Left renal pelvis (tissue), 4 donors: ENCODE measurements at regions not wholly inside any gene's neighbourhood (a gene's known extent, or its start where the extent isn't known, plus 50 kb on each side); places are given as distances from the start of the nearest gene placed in this dataset.
A peak's percentile ranks its signal among the peaks of the same experiment; 100 is the strongest.
"Not testable (repeated sequence)": the region's sequence is repeated elsewhere in the genome, so short reads cannot be mapped to it uniquely, and the experiment has no call there.

ENCODE experiments used
- DNase-seq, 4 donors: peaks; one replicate each; pipeline ENCODE4 v3.0.0-alpha.2; 2013; ENCODE audit warnings: low read depth in 4 of 4, low spot score in 3 of 4

DNA sequence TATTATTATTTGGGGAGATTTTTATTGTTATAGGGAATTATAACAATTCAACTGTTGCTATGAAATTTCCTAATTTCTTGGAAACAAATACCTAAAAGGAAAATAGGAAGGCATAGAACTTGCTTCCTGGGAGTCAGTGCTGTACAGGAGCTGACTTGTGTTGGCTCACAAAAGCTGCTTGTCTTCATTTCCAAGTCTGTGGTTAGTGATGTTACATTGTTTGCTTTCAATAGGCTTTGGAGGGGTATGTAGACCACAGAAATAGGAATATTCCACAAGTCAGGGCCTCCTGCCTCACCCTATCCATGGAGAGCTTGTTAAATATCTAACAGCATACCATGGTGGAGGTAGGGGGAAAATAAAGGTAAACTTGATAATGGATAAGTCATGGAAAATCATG, 688.9 kb upstream of the FAM98A start:
- no peak for DNase-seq

DNA sequence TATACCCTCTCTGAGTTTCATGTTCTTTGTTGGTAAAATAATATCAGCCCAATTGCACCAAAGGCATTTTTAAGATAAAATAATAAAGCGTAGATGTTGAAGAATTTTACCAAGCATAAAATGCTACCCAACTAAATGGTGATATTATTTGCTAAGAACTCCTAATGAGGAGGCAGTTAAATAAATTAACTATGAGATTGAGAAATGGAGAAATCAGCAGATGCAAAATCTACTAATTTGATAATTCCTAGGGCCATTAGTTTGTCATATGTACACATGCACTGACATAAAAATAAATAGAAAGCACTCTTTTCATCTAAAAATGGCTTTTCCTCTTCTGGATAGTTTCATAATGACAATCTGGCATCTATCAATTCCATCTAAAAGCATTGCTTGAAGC, 681.5 kb upstream of the FAM98A start:
- DNase-seq, result no peak

GRCh38 chr2:34266908-34267697, 668.0 kb upstream of the FAM98A start:
- DNase-seq, result no peak

GRCh38 chr2:34261701-34262100, 662.6 kb upstream of the FAM98A start:
- no peak for DNase-seq

DNA sequence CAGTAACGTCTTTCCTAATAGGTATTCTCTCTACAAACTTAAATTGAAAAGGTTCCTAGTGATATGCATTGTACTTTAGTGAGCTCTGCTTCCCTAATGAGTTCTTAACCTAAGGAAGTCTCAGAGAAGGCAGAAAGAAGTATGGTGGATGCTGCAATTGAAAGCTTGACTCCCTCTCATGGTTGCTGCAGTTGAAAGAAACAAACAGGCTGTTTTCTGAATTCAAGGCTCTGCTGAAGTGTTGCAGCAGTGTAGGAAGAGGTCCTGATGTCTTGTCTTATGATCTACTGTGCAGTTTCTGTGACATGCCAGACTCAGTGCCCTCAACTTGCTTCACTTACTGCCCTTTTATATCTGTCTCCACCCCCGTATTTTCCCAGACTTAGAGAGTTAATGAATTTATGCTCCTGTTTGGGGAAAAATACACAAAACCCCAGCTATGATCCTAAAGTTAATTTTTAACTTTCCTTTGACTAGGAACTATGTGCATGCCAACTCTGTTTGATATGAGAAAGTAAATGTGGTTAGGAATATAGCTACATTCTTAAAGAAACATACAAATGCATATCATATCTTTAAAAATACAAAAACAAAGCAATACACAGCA, 655.3 kb upstream of the FAM98A start:
- DNase-seq, result peak in 1 of 4 donors; percentile 8

DNA sequence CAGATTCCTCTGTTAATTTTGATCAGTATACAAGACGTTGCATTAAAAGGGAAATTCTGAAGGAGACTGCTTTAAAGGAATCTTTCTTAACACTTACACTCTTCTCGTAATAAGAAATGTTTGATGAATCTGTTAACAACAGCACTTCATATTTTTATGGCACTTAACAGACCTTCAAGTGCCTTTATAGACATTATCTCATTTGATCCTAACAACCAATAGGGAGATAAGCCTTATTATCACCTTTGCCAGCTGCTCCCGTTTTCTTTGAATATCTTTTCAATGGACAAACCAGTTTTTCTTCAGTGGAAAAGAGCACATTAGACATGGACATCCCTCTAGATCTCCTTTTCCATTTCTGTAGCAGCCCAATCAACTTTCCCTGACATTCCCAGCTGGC, 653.0 kb upstream of the FAM98A start:
- no peak for DNase-seq

- DNase-seq, result no peak
Measured at GRCh38 chr2:34251578-34251977, 652.5 kb upstream of the FAM98A start.

- no peak for DNase-seq
Measured at GRCh38 chr2:34244195-34244594, 645.1 kb upstream of the FAM98A start.

DNA sequence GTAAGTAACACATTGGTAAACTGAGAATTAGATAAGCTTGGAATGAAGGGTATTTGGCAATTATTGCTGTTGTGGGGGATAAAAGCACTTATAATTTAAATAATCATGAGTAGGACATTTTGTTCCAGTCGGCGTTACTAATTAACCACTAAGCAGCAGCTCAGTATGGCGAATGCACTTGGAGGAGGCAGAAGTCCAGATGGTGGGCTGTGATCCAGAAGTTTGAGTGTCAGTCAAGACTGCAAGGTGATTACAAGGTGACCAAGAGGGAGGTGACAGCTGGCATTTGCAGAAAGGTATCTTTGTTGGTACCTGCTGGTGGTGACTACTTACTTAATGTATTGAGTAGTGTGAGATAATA, 643.6 kb upstream of the FAM98A start:
- DNase-seq, result peak in 2 of 4 donors; percentile 30 to 43

DNA sequence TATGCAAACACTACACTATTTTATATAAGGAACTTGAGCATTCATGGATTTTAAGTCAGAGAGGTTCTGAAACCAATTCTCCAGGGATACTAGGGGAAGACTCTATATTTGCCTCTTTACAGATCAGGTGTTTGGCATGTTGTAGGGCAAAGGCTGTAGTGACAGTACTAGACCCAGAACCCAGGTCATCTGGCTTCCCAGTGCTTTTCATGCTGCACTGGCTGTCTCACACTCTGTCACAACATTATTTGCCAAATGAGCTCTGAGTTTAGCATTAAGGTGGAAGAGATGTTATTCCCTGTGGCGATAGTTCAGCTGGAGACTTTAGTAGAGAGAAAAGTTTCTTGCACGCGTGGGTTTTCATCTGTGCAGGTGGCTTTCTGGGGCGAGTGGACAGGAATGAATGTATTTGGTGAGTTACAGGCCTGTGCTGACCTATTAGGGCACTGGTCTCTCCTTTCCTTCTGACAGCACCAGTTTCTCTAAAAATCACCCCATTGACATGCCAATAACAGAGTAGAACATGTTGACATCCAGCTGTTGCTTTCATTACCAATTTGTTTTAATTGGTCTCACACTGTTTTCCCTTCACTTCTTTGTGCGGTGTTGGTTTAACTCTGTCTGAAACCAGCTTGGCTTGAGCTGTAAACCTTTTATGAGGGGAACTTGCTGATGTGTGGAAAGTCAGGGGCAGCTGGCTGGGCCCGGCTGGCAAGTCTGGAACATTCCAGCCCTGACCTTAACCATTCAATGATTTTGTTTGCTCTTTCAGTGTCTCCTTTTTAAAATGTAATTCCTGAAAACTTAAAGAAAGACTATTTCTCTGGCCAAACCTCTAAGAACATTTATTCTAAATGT, 643.0 kb upstream of the FAM98A start:
- peak; percentile 27 to 53 (median 40) for DNase-seq

DNA sequence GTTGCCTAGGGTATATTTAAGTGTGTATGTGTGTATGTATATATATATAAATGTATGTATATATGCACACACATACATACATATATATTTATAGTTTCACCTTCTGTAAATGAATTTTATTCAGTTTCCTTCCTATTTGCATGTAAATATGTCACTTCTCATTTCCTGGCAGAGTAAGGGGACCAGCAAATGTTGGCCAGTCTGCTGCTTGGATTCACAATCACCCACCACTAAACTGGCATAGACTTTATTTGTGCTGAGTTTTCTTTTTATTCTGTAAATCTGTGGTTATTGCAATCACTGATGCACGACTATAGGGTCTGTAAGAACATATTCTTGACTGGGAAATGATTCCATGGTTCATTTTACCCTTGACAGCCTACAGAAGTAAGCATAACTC, 640.4 kb upstream of the FAM98A start:
- no peak for DNase-seq

DNA sequence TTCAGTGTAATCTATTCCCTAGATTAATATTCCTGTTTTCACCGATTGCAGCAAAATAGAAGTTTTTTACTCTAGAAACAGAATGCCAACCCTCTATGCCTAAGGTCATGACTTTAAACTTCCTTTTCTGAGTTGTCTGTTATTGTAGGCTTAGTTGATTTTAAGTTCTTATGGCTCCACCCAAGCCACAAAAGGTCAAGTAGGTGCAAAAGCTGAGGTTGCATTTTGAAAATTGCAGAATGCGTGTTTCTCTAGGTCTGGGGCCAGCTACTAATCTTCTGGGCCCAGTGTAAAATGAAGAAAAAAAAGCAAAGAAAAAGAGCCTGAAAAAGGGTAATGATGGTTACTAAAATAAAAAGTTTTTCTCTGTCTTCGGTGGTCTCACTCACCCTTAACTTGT, 635.7 kb upstream of the FAM98A start:
- DNase-seq, result no peak

DNA sequence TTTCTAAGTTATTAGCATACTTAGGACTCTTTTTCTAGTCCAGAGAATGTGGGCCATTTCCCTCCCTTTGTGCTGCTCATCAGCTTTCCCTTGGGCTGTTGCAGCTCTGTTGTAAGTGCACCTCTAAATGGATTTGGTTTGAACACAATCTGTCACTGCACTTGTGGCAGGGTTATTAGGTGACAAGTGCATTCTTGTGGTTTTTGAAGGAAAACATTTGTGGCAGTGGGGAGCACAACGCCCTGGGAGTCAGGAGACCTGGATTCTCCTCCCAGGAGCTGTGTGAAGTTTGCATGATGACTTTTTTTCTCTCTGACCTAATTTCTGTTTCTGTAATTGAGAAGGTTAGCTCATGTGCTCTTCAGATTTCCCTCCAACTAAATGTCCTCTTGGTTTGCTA, 630.9 kb upstream of the FAM98A start:
- DNase-seq, result no peak

GRCh38 chr2:34215174-34215573, 616.1 kb upstream of the FAM98A start:
- DNase-seq, result no peak

GRCh38 chr2:34210382-34210781, 611.3 kb upstream of the FAM98A start:
- not testable (repeated sequence) for DNase-seq

DNA sequence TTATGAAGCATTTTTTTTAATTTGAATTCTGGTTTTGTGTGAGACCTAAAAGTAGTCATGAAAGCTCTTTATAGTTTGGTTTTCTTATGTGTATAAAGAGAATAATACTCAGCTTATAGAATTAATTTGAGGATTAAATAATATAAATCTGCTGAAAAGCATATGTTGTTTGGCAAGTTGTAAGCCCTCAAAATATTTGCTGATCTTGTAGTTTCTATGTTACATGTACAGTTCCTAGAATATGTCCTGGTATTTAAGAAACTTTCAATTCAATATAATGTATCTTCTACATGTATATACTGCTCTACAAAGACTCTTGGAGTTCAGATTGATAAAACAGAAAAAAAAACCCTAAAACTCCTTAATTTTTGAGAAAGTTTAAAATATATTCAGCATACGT, 605.5 kb upstream of the FAM98A start:
- DNase-seq, result no peak

DNA sequence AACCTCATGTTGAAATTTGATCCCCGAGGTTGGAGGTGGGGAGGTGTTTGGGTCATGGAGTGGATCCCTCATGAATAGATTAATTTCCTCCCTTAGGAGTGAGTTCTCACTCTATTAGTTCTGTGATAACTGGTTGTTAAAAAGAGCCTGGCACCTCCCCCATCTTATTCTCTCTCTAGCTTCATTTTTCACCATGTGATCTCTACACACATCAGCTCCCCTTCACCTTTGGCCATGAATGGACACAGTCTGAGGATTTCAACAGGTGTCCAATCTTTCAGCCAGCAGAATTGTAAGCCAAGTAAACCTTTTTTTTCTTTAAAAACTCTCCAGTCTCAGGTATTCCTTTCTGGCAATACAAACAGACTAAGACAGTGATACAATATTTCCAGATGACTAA, 602.0 kb upstream of the FAM98A start:
- peak in 1 of 4 donors; percentile 1 for DNase-seq

- DNase-seq, result no peak
Measured at GRCh38 chr2:34199971-34200370, 600.9 kb upstream of the FAM98A start.

DNA sequence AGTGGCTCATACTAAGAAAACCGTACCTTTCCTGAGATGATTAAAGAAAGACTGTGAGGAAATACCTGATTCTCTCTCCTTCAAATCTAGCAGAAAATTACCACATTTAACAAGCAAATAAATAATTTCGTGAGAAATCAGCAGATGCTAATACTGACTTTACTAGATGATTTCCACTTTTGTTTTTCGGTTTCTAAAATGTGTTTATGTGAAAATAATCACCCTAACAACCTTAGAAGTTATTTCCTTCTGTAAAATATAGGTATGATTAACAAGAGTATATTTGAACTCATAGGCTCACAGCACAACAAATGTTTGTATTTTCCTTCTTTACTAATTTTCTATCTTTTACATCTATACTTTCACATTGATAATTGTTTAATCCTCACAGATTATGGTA, 594.1 kb upstream of the FAM98A start:
- no peak for DNase-seq

DNA sequence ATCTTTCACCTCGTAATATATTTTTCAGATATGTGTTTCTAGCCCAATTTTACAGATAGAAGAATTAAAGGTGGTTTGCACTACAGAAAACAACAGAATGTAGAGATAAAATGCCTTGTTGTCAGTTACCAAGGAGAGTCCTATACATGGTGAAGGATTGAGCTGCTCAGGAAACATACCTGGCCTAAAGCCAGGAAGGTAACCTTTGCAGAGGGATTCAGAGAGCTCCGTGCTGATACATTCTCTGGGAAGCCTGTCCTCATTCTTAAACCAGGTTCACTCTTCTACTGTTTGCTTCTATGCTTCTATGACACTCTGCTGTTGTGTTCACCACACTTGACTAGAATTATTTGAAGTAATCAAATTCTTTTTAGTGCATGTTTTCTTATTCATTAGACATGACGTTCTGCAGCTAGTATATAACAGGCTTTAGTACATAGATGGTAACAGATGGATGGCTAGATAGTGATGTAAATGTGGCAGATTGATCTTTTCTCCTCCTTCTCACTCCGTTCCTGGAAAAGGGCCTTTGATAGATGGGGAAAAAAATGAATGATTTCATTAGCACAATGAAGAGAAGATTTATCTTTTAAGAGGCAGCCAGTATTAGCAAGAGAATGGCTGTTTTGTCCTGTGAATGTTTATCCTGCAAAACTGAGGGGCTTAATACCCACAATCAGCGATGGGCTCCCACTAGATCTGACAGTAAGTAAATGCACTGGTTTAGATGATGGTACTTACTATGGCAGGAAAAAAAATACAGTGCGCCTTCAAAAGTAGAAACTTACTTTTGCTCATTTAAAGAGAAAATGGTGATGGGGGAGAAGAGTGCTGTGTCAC, 589.6 kb upstream of the FAM98A start:
- DNase-seq, result no peak

- DNase-seq, result peak in 1 of 4 donors; percentile 1
Measured at GRCh38 chr2:34179511-34179910, 580.4 kb upstream of the FAM98A start.
